ENCODE measurements at regions not wholly inside any gene's neighbourhood (a gene's known extent, or its start where the extent isn't known, plus 50 kb on each side); places are given as distances from the start of the nearest gene placed in this dataset.

- no peak for TF ChIP-seq CTCF (conservative IDR thresholded peaks at IDR 0.05)
- no peak for TF ChIP-seq EZH2 (IDR thresholded peaks at IDR 0.05; ENCODE audit: low read depth)
Measured at GRCh38 chr17:77489893-77490255, 349.1 kb downstream of the SEC14L1 start.
